HG03108 (cell line): ENCODE measurements at regions not wholly inside any gene's neighbourhood (a gene's known extent, or its start where the extent isn't known, plus 50 kb on each side); places are given as distances from the start of the nearest gene placed in this dataset.
"Not testable (repeated sequence)": the region's sequence is repeated elsewhere in the genome, so short reads cannot be mapped to it uniquely, and the experiment has no call there.

Experiments used
- ATAC-seq: cut with Tn5 transposase; IDR thresholded peaks from one replicate; pipeline ENCODE4 v1.9.1; 2021; ENCODE audit warnings: moderate library complexity; ENCODE audit not compliant: unreplicated experiment

DNA sequence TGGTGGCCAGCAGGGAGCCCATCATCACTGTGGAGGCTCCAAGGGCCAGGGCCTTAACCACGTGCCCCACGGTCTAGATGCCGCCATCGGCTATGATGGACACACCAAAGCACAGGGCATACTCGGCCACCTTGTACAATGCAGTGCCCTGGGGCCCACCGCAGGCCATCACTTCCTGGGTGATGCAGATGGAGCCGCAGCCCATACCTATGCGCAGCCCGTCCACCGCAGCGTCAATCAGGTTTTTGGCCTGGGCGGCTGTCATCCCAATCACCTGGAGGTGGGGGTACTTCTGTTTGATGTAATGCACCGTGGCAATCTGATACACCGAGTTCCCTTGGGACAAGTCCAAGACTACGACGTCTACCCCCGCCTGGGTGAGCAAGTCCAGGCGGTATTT lies 153.3 kb upstream of the ZSWIM2 start:
- no peak for ATAC-seq

DNA sequence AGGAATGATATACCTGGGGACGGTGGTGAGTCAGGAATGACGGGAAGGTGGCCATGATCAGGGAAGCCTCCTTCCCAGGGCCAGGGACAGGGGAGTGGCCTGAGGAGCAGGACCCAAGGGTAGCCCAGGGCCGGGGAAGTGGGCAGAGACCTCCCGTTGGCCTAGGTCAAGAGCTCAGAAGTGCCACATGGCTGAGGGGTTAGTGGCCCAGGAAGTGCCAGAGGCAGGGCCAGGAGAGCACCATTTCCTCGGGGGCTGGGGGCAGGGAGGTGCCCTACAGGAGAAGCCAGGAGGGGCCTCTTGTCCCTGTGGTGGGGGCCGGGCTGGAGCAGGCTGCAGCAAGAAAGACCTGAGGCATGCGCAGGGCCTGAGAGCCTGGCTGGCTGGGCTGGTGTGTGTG lies 152.3 kb upstream of the ZSWIM2 start:
- no peak for ATAC-seq

DNA sequence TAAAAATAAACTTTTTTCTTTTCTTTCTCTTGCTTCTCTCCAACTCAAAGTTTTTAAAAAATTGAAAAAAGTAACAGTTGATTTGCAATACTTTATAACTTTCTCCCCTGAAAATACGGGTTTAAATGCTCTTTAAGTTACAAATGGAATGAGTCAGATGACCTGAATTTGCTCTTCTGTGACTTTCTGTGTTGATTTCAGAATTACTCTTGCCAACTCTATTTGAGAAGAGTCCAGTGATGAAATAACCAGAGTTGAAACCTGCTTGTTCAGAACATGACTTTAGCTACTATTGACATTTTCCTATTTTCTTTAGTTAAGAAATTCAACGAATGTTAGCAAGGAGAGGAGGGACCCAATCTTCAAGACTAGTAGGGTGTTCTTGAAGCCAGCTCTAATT lies 146.1 kb upstream of the ZSWIM2 start:
- no peak for ATAC-seq

DNA sequence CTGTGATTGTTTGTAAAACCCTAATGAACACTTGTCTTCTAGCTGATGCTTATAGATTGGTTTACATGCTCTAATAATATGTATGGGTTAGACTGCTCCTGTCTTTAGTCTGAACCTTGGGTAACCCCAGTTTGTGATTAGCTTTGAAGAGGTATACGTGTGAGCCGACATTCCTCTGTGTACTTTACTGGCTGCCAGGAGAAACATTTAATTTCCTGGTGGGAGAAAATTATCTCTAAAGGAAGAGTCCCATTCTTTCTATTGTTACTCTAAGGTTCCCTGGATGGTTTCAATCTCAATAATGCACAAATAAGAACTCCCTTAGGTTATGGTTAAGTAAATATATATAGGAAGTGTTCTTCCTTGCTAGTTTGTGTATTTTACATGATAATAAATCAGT lies 143.6 kb upstream of the ZSWIM2 start:
- ATAC-seq: no peak

DNA sequence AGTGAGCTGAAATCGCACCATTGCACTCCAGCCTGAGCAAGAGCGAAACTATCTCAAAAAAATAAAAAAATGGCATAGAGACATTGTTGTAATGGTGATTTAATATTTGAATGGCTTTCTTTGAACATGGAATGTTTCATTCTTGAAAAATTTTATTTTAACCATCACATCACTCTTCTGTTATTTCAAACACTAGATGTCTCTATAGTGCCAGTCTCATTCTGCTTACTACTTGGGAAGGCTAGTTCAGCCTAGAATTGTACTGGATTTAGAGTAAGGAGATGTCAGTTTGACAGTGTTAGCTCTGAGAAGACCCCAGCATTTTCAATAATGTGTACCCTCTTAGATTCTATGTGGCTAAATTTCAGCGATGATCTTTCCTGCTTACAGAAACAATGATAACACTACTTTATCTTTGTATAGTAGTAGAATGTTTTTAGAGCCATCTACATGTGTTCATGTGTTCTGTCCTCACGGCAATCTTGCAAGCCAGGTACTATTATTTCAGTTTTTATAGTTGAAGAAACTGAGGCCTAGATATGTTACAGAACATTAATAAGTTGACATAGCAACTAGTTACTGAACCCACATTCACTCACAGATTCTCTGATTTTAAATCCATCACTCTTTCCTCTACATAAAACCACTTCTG lies 142.9 kb upstream of the ZSWIM2 start:
- ATAC-seq: no peak

DNA sequence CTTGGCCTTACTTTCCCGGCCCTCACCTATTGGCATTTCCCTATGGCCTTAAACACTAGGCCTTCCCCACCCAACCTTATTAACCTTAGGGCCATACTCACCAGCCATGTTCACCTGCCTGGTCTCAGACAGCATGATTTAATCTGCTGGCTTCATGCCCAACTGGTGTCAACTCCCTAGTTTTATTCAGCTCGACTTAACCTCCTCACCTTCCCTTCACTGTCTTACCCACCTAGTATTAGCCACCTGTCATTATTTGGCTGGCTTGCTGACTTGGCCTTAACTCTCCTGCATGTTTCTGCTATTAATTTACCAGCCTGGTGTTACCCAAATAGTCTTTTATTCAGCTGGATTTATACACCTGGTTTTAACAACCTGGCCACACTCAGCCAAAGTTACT lies 136.0 kb upstream of the ZSWIM2 start:
- no peak for ATAC-seq

DNA sequence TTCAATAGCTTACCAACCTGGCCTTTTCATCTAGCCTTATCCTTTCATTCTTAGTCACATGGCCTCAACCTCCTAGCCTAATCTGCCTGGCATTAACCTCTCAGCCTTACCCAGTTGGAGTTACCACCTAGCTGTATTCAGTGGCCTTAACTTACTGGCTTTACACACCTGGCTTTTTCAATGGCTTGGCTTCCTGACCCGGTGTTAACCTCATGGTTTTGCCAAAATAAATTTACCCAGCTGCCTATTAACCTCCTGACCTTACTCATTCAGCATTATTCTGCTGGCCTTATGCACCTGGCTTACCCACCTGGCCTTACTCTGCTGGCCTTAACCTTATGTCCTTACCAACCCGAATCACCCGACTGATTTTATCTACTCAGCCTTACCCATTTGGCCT lies 135.5 kb upstream of the ZSWIM2 start:
- no peak for ATAC-seq

DNA sequence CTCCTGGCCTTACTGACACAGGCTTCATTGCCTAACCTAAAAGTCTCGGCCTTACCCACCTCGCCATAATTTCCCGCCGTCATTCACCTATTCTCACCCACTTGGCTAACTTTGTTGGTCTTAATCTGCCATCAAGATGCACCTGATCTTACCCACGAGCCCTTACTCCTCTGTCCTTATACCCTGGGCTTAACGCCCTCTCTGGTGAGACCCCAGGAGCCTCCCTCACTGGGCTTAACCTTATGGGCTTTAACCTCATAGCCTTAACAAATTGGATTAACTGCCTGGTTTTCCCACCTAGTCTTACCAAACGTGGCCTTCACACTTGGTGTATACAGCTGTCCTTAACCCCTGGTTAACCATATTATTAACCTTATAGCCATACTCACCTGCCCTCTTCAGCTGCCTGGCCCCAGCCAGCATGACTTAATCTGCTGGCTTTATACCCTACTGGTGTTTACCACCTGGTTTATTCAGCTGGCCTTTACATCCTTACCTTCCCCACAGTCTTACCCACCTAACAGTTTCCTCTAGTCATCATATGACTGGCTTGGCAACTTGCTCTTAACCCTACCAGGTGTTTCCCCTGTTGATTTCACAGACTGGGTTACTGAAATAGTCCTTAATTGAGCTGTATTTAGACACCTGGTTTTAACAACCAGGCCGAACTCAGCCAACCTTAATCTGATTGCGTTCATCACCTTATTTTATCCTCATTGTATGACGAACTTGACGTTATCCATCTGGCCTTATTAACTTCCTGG lies 132.0 kb upstream of the ZSWIM2 start:
- ATAC-seq: no peak

DNA sequence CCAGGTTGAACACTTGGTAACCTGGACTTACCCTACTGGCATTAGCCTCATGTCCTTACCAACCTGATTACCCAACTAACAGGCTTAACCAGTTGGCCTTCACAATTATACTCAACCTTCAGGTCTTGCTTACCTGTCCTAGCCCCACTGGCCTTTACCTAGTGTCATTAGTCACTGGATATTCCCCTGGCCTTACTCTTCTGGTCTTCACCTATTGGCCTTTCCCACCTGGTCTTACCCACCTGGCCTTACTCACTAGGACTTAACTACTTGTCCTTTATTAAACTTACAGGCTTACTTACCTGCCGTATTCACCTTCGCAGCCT lies 131.1 kb upstream of the ZSWIM2 start:
- no peak for ATAC-seq

DNA sequence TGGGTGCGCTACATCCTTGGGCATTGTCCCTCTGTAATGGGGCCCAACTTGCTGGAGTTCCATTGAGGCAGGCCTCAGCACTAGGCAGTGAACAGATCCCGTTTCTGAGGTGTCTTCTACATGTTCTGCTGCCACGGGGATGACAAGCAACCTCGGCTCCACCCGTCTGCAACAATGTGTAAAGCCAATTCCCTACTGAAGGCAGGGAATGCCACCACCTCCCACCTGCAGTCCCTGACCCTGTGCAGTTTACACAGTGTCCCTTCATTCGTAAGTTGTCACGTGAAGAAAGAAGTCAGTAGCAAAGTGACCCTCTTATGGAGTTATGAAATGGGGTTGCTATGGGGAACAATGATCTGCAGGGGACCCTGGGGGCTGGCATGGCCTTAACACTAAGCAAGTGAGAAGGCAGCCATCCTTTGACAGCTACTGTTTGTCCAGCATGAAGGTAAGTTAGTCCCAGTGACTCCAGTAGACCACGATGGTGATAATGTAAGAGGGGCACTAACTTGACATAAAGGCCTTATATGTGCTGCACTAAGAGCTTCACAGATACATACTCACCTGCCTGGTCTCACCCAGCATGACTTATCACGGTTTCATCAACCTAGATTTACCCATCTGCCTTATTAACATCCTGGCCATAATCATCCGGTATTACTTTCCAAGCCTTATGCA lies 130.6 kb upstream of the ZSWIM2 start:
- no peak for ATAC-seq

DNA sequence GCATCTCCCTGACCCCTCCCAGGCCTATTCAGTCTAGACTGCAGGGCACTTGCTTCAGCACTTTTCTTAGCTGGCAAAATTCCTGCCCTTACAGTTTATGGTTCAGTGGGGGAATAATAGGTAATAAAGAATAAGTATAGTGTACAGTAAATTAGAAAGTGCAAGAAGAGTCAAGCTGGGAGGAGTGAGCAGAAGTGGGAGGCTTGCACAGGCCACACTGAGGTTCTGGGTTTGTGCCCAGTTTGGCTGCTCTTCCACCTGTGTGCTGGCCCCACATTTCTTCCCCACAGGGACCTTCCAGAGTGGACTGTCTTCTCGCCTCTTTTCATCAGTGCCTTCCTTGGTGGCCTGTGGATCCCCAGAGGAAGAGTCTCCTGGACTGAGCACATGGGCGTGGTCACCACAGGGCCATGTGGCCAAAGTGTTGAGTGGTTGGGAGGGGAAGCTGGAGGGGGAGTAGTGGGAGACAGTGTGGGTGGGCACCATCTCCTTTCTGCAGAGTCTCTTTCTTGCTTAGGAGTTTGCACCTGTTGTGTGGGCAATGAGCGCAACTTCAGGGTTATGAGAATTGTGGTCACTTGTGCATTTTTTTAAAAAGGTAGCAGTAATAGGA lies 128.6 kb upstream of the ZSWIM2 start:
- no peak for ATAC-seq

DNA sequence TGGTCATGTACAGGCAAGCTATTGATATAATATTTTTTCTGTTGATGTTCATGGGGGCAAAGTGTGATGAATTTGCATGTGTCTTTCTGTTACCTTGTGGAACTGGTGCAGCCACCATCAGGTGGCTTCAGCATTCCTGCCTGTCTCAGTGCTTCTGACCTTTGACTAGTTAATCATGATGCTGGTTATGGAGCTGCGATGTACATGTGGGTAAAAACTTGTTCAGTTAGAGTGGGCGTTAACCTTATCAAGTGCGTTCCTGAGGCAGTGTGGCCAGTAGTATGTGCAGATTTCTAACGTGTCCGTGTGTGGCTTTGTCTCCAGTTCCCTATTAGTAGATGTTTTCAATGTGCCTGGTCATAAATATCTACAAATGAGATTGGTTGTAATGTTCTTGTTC lies 127.4 kb upstream of the ZSWIM2 start:
- no peak for ATAC-seq

DNA sequence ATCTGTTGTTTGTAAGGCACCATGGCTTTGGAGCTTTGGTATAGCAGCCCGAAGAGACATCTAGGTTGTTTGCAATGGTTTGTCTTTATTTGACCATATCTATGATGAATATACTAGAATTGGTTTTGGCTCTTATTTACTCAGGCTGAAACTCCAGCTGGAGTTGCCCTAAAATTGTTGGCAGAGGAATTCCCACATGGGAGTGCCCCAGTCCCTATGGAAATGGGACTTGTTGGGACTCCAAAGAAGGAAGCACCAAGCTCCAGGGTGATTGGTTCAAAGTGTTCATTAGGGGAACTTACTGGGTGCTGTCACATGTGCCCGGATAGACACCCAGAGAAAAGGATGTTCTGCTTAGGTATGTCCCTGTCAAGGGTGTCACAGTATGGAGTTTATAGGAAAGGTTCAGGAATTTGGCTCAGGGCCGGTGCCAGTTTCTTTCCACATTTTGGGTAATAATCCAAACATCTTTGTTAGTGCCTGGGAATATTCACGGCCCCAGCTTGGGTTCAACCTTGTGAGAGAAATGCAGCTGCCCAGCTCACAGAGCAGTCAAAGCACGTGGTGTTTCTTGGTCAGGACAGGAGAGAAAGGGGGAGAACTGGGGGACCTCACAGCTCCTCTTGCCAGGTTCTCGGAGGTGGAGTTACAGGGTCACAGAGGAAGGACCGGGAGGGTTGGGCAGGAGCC lies 123.5 kb upstream of the ZSWIM2 start:
- ATAC-seq: no peak

DNA sequence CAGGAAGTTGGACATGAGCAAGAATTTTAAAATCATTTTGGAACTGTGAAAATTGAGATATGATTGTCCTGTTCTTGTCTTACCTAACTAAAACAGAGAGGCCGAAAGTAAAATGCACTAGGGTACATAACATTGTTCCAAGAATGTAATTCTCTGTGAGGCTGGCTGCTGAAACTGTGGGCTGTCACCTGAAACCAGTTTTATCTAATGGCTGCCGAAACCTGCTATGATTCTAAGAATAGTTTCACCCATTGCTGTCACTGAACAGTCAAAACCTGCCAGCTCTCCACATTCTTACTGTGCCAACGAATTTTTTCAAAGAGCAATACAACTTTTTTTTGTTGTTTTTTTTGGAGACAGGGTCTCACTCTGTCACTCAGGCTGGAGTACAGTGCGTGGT lies 119.3 kb upstream of the ZSWIM2 start:
- no peak for ATAC-seq

DNA sequence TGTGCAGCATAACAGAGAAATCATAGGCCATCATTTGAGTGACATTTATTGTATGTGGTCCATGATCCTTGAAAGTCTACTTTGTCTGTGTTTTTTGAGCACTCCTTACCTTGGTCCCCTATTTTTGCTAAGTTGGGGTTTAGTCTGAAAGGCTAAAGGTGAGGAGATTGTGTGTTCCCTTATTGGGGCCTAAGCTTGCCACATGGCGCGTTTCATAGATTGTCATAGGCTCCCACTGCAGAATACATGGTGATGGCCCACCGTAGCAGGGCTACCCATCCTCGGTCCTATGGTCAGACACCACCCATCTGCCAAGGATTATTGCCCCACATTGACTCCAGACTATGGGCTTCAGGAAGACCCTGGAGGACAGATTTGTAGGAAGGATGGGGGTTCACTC lies 117.0 kb upstream of the ZSWIM2 start:
- no peak for ATAC-seq

DNA sequence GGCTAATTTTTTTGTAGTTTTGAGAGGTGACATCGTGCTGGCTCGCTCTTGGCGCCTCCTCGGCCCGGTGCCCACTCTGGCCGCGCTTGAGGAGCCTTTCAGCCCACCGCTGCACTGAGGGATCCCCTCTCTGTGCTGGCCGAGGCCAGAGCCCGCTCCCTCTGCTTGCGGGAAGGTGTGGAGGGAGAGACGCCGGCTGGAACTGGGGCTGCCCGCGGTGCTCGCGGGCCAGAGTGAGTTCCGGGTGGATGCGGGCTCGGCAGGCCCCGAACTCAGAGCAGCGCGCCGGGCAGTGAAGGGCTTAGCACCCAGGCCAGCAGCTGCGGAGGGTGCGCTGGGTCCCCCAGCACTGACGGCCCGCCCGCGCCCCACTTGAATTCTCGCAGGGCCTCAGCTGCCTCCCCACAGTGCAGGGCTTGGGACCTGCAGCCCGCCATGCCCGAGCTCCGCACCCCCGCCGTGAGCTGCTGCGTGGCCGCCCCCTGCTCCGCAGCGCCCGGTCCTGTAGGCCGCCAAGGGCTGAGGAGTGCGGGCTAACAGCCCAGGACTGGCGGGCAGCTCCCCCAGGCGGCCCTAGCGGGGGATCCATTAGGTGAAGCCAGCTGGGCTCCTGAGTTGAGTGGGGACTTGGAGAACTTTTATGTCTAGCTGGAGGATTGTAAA lies 113.2 kb upstream of the ZSWIM2 start:
- ATAC-seq: no peak

DNA sequence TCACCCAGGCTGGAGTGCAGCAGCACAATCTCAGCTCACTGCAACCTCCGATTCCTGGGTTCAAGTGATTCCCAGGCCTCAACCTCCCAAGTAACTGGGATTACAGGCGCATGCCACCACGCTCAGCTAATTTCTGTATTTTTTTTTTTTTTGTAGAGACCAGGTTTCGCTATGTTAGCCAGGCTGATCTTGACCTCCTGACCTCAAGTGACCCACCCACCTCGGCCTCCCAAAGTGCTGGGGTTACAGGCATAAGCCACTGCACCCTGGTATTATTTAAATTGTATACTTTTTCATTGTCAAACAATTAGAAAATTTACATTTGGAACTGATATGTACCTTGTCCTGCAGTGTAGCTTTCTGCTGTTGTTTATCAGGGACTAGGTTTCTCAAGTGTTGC lies 111.3 kb upstream of the ZSWIM2 start:
- ATAC-seq: not testable (repeated sequence)

DNA sequence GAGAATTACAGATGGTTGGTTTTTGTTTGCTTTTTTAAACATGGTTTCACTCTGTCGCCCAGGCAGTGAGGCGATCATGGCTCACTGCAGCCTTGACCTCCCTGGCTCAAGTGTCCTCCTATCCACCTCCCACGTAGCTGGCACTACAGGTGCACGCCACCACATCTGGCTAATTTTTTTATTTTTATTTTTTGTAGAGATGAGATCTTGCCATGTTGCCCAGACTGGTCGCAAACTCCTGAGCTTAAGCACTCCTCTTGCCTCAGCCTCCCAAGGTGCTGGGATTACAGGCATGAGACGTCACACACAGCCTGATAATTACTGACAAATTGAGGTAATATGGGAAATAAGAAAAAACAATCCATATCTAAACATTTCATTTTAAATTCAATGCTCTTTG lies 110.5 kb upstream of the ZSWIM2 start:
- no peak for ATAC-seq

DNA sequence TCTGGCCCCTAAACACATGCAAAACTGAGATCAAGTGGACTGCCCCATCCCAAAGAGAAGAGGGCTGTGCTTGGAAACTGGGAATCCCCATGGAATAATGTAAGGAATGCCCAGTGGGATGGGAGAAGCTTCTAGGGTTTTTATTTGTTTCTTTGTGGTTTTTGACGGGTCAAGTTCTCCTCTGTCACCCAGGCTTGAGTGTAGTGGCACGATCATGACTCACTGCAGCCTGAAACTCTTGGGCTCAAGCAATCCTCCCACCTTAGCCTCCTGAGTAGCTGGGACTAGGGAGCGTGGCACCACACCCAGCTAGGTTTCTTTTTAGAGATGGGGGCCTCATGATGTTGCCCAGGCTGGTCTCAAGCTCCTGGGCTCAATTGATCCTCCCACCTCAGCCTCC lies 101.7 kb upstream of the ZSWIM2 start:
- ATAC-seq: no peak

DNA sequence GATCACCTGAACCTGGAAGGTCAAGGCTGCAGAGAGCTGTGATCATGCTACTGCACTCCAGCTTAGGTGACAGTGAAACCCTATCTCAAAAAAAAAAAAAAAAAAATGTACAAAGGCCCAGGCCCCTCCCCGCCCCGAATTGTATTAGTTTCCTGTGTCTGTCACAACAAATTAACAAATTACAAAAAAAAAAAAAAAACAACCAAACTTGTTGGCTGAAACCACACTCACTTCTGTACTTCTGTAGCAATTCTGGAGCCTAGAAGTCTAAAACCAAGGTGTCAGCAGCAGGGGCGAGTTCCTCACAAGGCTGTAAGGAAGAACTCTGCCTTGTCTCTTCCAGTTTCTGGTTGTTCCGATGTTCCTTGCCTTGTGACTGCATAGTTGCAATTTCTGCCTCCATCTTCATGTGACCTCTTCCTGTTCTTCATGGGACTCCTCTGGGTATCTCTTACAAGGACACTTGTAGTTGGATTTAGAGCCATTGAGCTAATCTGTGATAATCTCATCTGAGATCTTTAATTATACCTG lies 100.8 kb upstream of the ZSWIM2 start:
- no peak for ATAC-seq

DNA sequence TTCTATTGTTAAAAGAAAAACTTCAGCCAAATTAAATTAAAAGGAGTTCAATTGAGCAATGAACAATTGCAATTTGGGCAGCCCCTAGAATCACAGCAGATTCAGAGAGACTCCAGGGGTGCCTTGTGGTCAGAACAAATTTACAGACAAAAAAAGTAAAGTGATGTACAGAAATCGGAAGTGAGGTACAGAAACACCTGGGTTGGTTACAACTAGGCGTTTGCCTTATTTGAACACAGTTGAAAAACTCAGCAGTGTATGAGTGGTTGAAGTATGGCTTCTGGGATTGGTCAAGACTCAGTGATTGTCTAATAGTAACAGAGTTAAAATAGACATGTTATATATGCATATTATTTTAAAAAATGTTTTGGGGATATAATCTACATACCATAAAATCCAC lies 98.5 kb upstream of the ZSWIM2 start:
- ATAC-seq: no peak
